Prostate gland (tissue), 2 donors: ENCODE measurements at regions not wholly inside any gene's neighbourhood (a gene's known extent, or its start where the extent isn't known, plus 50 kb on each side); places are given as distances from the start of the nearest gene placed in this dataset.

Experiments
- CTCF ChIP-seq, 4 experiments: fragments of 200-600 bp in 2 of 4; fragments of 450-650 bp in 2 of 4; sonication (generic) in 2 of 4; IDR thresholded peaks; 1 replicate in 3 of 4; 2 replicates in 1 of 4; pipeline ENCODE4 v1.5.1; 2016 to 2019; ENCODE audit warnings: antibody characterized with exemption in 4 of 4, mild to moderate bottlenecking in 2 of 4, moderate library complexity in 2 of 4
- POLR2A ChIP-seq: fragments of 450-650 bp; IDR thresholded peaks from one replicate; pipeline ENCODE4 v1.6.1; 2016; ENCODE audit warnings: antibody characterized with exemption, mild to moderate bottlenecking
- POLR2AphosphoS5 ChIP-seq: sonication (generic); formaldehyde crosslinking; IDR thresholded peaks from one replicate; pipeline ENCODE4 v1.6.1; 2017; ENCODE audit warnings: antibody characterized with exemption

- TF ChIP-seq CTCF (IDR thresholded peaks at IDR 0.05), result no peak
- TF ChIP-seq POLR2A, result no peak
- TF ChIP-seq POLR2AphosphoS5, result no peak
These were observed 389.0 kb downstream of the RASEF start for GRCh38 chr9:82673919-82674318.
